Trophoblast cell (in vitro differentiated cells and primary cell): ENCODE measurements at regions not wholly inside any gene's neighbourhood (a gene's known extent, or its start where the extent isn't known, plus 50 kb on each side); places are given as distances from the start of the nearest gene placed in this dataset.

Experiments used
- DNase-seq, 2 donors: peaks; one replicate each; pipeline ENCODE4 v3.0.0-alpha.2; 2016
- H2AFZ ChIP-seq: 2 replicates; pipeline ENCODE4 v1.6.1; 2013; ENCODE audit warnings: low read length, moderate library complexity, mild to moderate bottlenecking; ENCODE audit not compliant: insufficient read depth, poor library complexity
- H2AK5ac ChIP-seq: 2 replicates; pipeline ENCODE4 v1.6.1; 2013; ENCODE audit warnings: mild to moderate bottlenecking, low read length
- H2BK120ac ChIP-seq: 2 replicates; pipeline ENCODE4 v1.6.1; 2013; ENCODE audit warnings: low read length, mild to moderate bottlenecking, moderate library complexity; ENCODE audit not compliant: insufficient read depth, poor library complexity
- H2BK12ac ChIP-seq: 2 replicates; pipeline ENCODE4 v1.6.1; 2013; ENCODE audit warnings: mild to moderate bottlenecking, low read length, moderate library complexity
- H2BK5ac ChIP-seq: 2 replicates; pipeline ENCODE4 v1.6.1; 2013; ENCODE audit warnings: low read length, low read depth, moderate library complexity, mild to moderate bottlenecking; ENCODE audit not compliant: poor library complexity
- H3K14ac ChIP-seq: 2 replicates; pipeline ENCODE4 v1.6.1; 2013; ENCODE audit warnings: mild to moderate bottlenecking, low read length
- H3K18ac ChIP-seq: 2 replicates; pipeline ENCODE4 v1.6.1; 2013; ENCODE audit warnings: mild to moderate bottlenecking, low read length
- H3K23ac ChIP-seq: 2 replicates; pipeline ENCODE4 v1.6.1; 2013; ENCODE audit warnings: low read length
- H3K27ac ChIP-seq: 2 replicates; pipeline ENCODE4 v1.5.1; 2013; ENCODE audit warnings: low read depth, mild to moderate bottlenecking, inconsistent platforms, low read length, moderate library complexity
- H3K27me3 ChIP-seq: 2 replicates; pipeline ENCODE4 v1.6.1; 2013; ENCODE audit warnings: inconsistent platforms, mild to moderate bottlenecking, low read length, moderate library complexity; ENCODE audit not compliant: insufficient read depth
- H3K36me3 ChIP-seq, 2 experiments: 1 replicate in 1 of 2; 2 replicates in 1 of 2; pipeline ENCODE4 v1.6.1; 2013; ENCODE audit warnings: low read length in 2 of 2, mild to moderate bottlenecking in 2 of 2, moderate library complexity in 1 of 2; ENCODE audit not compliant: insufficient read depth in 2 of 2, control insufficient read depth in 1 of 2
- H3K4ac ChIP-seq: 2 replicates; pipeline ENCODE4 v1.6.1; 2013; ENCODE audit warnings: low read depth, mild to moderate bottlenecking, low read length, moderate library complexity
- H3K4me1 ChIP-seq, 2 experiments: 1 replicate in 1 of 2; 2 replicates in 1 of 2; pipeline ENCODE4 v1.6.1; 2013; ENCODE audit warnings: low read length in 2 of 2, mild to moderate bottlenecking in 2 of 2, moderate library complexity in 1 of 2; ENCODE audit not compliant: insufficient read depth in 2 of 2, control insufficient read depth in 1 of 2
- H3K4me2 ChIP-seq: 2 replicates; pipeline ENCODE4 v1.6.1; 2013; ENCODE audit warnings: inconsistent platforms, mild to moderate bottlenecking, low read length, moderate library complexity
- H3K4me3 ChIP-seq: 2 replicates; pipeline ENCODE4 v1.5.1; 2013; ENCODE audit warnings: mild to moderate bottlenecking, low read depth, low read length, inconsistent platforms
- H3K79me1 ChIP-seq: one replicate; pipeline ENCODE4 v1.6.1; 2013; ENCODE audit warnings: low read length
- H3K79me2 ChIP-seq: 2 replicates; pipeline ENCODE4 v1.6.1; 2013; ENCODE audit warnings: low read length, mild to moderate bottlenecking; ENCODE audit not compliant: control insufficient read depth, insufficient read depth, poor library complexity
- H3K9ac ChIP-seq: 2 replicates; pipeline ENCODE4 v1.6.1; 2013; ENCODE audit warnings: mild to moderate bottlenecking, low read length
- H3K9me3 ChIP-seq: 2 replicates; pipeline ENCODE4 v1.6.1; 2013; ENCODE audit warnings: low read depth, mild to moderate bottlenecking, control low read depth, inconsistent platforms, low read length; ENCODE audit not compliant: insufficient read depth
- H4K12ac ChIP-seq: 2 replicates; pipeline ENCODE4 v1.6.1; 2013; ENCODE audit warnings: low read depth, mild to moderate bottlenecking, low read length, moderate library complexity
- H4K8ac ChIP-seq: 2 replicates; pipeline ENCODE4 v1.6.1; 2013; ENCODE audit warnings: low read depth, mild to moderate bottlenecking, low read length, moderate library complexity
- H4K91ac ChIP-seq: one replicate; pipeline ENCODE4 v1.6.1; 2013; ENCODE audit warnings: low read depth, mild to moderate bottlenecking, low read length, moderate library complexity
- WGBS: extraction: QIAGEN DNeasy Blood & Tissue Kit; methylation state at CpG from one replicate; pipeline ENCODE4 v1.1.7; 2013; ENCODE audit warnings: missing lambda C conversion rate; ENCODE audit not compliant: insufficient read length, insufficient coverage; ENCODE audit errors: extremely low coverage; 5-methylcytosine and 5-hydroxymethylcytosine counted together

DNA sequence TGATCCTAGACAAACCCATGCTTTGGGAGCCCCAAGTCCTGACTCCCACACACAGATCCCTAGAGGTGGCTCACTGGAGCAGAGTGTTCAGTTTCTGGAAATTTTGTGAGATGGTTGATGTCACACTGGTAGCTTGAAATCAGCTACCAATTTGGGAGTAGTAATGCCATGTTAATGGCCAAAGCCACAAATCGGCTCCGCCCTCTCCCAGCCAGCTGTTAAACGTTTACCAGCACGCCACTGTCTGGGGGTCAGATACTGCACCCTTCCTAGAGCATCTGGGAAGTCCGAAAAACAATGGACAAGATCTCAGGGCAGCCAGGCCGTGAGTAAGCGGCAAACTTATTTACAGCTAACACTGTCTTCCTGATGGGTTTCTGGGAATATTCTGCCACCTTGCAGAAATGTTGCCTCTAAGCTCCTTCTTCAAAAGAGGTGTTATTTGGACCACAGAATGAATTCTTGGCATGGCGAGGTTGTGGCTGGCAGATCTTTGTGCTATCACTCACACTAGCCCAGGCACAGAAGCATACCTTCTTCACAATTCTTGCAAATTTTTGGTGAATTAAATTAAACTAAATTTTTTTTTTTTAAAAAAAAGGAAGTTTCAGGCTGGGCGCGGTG, 60.2 kb upstream of the FZD7 start:
- Histone ChIP-seq H3K27me3 (no peaks in the 10 kb centered on the region), H3K4me1 (peaks cover 3% of the 10 kb centered on the region in 2 experiments), H3K79me2 (no peaks in the 10 kb centered on the region), H3K4ac (no peak overlapping the region), H3K4me2 (no peak overlapping the region), H3K79me1 (peaks cover 1% of the 10 kb centered on the region), H2BK5ac (no peak overlapping the region), H3K14ac (no peak overlapping the region), H4K91ac (no peak overlapping the region), H2BK120ac (no peak overlapping the region), H3K9ac (no peak overlapping the region), H4K12ac (no peak overlapping the region), H3K18ac (no peak overlapping the region), H3K23ac (no peak overlapping the region), H3K27ac (no peak overlapping the region), H3K9me3 (peaks cover 2% of the 10 kb centered on the region), H2AFZ (no peak overlapping the region), H2AK5ac (no peak overlapping the region), H2BK12ac (no peak overlapping the region), H3K4me3 (no peak overlapping the region), H4K8ac (no peak overlapping the region), H3K36me3 (no peaks in the 10 kb centered on the region)
- WGBS, result no CpG with 5 or more reads among the region's 10 CpGs
- no peak for DNase-seq

DNA sequence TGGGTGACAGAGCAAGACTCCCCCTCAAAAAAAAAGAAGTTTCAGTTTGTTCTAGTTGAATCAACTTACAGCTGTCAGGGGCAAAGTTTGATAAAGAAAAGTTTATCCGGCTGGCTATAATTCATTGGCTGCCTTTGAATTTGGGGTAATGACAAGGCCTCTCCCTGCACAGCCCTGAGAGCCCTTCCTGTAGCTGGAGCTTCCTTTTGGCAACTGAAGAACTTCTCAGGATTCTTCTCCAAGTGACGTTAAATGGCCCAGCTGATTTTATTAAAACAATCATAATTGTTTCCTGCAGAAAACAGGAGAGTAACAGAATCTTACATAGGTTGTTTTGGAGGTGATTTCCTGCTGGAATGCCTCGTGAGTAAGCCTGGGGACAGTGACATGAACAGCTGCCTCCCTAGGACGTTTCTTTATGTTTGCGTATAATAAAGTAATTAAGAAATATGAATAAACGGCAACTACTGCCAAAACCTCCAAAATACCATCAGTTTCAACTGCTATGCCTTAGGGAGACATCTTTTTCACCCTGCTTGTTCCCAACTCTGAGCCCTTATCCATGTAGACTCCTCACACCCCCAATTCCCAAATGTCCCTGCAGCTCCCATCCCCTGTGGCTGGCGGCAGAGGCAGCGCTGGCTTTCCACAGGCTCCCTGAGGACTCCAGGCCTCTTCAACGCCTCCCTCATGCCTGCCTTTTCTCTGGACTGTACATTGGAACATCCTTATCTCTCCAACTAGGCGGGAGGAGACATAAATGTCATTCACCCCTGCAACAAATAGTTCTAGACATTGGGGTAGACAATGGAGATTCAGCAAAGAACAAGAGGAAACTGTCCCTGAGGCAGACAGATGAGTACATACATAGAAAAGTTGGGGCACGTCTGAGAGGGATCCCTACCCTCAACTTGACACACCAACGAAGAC, 59.2 kb upstream of the FZD7 start:
- Histone ChIP-seq H3K27me3 (no peaks in the 10 kb centered on the region), H3K23ac (no peak overlapping the region), H3K4me1 (peaks cover 3% of the 10 kb centered on the region in 2 experiments), H3K14ac (no peak overlapping the region), H3K79me1 (no peaks in the 10 kb centered on the region), H4K8ac (no peak overlapping the region), H3K4me2 (no peak overlapping the region), H3K36me3 (no peaks in the 10 kb centered on the region), H2BK5ac (no peak overlapping the region), H3K27ac (no peak overlapping the region), H3K9me3 (peaks cover 3% of the 10 kb centered on the region), H3K4ac (no peak overlapping the region), H3K4me3 (no peak overlapping the region), H2BK12ac (no peak overlapping the region), H3K18ac (no peak overlapping the region), H4K12ac (no peak overlapping the region), H2BK120ac (no peak overlapping the region), H4K91ac (no peak overlapping the region), H3K79me2 (no peaks in the 10 kb centered on the region), H2AFZ (no peak overlapping the region), H2AK5ac (no peak overlapping the region), H3K9ac (no peak overlapping the region)
- no CpG with 5 or more reads among the region's 12 CpGs for WGBS
- no peak for DNase-seq

DNA sequence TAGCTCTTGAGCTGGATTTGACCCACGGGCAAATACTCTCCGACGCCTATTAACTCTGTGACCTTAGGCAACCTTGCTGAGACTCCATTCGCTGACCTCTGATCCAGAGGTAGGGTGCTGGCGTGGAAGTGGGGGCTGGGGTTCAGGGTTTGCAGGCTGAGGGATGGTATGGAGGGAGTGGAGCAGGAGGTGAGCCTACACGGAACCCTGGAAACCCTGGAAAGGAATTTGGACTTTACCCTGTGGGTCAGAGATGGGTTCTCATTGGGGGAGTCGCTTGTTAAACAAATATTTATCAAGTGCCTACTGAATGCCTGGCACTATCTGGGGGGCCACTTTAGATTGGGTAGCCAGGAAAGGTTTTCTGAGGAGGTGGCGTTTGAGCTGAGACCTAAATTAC, 58.2 kb upstream of the FZD7 start:
- no peaks in the 10 kb centered on the region for H3K79me1 ChIP-seq
- H3K18ac ChIP-seq, result no peak overlapping the region
- no peak overlapping the region for H3K23ac ChIP-seq
- H3K4me1 ChIP-seq, result peaks cover 3% of the 10 kb centered on the region in 2 experiments
- H2AK5ac ChIP-seq, result no peak overlapping the region
- no peaks in the 10 kb centered on the region for H3K79me2 ChIP-seq
- H3K4me3 ChIP-seq, result no peak overlapping the region
- H3K27me3 ChIP-seq, result no peaks in the 10 kb centered on the region
- H3K14ac ChIP-seq, result no peak overlapping the region
- no peak overlapping the region for H4K91ac ChIP-seq
- no peak overlapping the region for H2BK5ac ChIP-seq
- no CpG with 5 or more reads among the region's 8 CpGs for WGBS
- H3K36me3 ChIP-seq, result no peaks in the 10 kb centered on the region
- no peak overlapping the region for H2AFZ ChIP-seq
- H3K9ac ChIP-seq, result no peak overlapping the region
- no peak overlapping the region for H3K4me2 ChIP-seq
- H3K27ac ChIP-seq, result no peak overlapping the region
- H4K12ac ChIP-seq, result no peak overlapping the region
- H2BK120ac ChIP-seq, result no peak overlapping the region
- H4K8ac ChIP-seq, result no peak overlapping the region
- DNase-seq, result peak in 1 of 2 donors; percentile 34
- no peak overlapping the region for H3K4ac ChIP-seq
- H2BK12ac ChIP-seq, result no peak overlapping the region
- peaks cover 3% of the 10 kb centered on the region for H3K9me3 ChIP-seq

DNA sequence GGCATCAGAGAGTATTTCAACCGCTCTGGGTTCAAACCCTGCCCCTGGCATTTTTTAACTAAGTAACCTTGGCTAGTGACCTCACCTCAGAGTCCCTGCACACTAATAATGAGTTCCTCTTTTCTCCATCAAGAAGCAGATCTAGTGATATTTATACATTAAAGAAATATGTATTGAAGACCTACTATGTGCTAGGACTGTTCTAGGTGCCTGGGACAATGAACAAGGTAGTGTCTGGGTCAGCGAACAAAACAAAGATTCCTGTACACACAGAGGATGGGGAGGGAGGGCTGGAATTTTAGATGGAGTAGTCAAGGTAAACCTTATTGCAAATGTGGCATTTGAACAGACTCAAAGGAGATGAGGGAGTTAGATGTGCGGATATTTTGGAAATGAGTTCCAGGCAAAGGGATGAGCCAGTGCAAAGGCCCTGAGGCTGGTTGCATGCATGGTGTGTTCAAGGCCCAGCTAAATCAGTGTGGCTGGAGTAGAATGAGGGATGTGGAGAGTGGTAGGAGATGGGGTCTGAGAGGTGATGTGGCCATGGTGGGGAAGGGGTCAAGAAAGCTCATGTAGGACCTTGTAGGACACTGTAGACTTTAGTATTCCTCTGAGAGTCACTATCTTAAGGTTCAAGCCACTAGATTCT, 57.6 kb upstream of the FZD7 start:
- Histone ChIP-seq H2AK5ac (no peak overlapping the region), H3K14ac (no peak overlapping the region), H3K79me2 (no peaks in the 10 kb centered on the region), H4K8ac (no peak overlapping the region), H3K4me3 (no peak overlapping the region), H2BK12ac (no peak overlapping the region), H3K9me3 (peaks cover 3% of the 10 kb centered on the region), H4K91ac (no peak overlapping the region), H3K4me1 (peaks cover 3% of the 10 kb centered on the region in 2 experiments), H3K23ac (no peak overlapping the region), H3K9ac (no peak overlapping the region), H3K4me2 (no peak overlapping the region), H2AFZ (no peak overlapping the region), H3K79me1 (no peaks in the 10 kb centered on the region), H3K36me3 (no peaks in the 10 kb centered on the region), H3K4ac (no peak overlapping the region), H2BK120ac (no peak overlapping the region), H3K27me3 (no peaks in the 10 kb centered on the region), H3K18ac (no peak overlapping the region), H3K27ac (no peak overlapping the region), H4K12ac (no peak overlapping the region), H2BK5ac (no peak overlapping the region)
- WGBS, result no CpG with 5 or more reads among the region's 3 CpGs
- peak in 1 of 2 donors; percentile 27 for DNase-seq
